ENCODE measurements at regions not wholly inside any gene's neighbourhood (a gene's known extent, or its start where the extent isn't known, plus 50 kb on each side); places are given as distances from the start of the nearest gene placed in this dataset.

- no peak for TF ChIP-seq EZH2 (IDR thresholded peaks at IDR 0.05)
- no peak for TF ChIP-seq POLR2AphosphoS5 (IDR thresholded peaks at IDR 0.05; ENCODE audit: borderline replicate concordance, low read depth, low read length)
These were observed 199.9 kb upstream of the CHRM3 start for GRCh38 chr1:239186487-239186886.

All from SK-N-MC (cell line).